Medulla oblongata (tissue), 1 donor: ENCODE measurements at regions not wholly inside any gene's neighbourhood (a gene's known extent, or its start where the extent isn't known, plus 50 kb on each side); places are given as distances from the start of the nearest gene placed in this dataset.
A peak's percentile ranks its signal among the peaks of the same experiment; 100 is the strongest.
"Not testable (repeated sequence)": the region's sequence is repeated elsewhere in the genome, so short reads cannot be mapped to it uniquely, and the experiment has no call there.

ENCODE experiments used
- DNase-seq: peaks from one replicate; pipeline ENCODE4 v3.0.0-alpha.2; 2015; ENCODE audit errors: extremely low spot score

DNA sequence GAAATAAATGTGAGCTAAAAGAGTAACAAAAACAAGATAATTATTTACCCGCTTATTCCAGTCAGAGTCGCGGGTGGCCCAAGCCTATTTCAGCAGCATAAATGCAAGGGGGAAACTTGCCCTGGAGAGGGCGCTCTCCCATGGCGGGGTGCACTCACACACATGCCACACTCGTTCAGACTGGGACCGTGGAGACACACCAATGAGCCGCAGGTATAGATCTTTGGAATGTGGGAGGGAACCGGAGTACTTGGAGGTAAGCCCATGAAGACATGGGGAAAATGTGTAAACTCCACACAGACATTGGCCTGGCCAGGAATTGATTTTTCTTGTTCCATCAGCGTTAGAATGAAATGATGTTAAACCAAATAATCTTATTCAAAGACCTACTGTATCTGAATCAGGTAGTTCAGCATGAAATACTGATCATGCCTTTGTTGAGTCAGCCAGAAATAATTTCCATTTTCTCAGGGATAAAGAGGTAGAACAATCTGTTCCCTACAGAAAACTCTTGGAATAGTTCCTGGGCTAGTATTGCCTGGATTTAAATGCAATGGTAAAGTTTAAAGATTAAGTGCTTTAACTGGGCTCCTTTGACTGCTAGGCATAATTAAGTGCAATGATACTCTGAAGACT, 191.5 kb downstream of the MCHR2 start:
- DNase-seq: no peak

DNA sequence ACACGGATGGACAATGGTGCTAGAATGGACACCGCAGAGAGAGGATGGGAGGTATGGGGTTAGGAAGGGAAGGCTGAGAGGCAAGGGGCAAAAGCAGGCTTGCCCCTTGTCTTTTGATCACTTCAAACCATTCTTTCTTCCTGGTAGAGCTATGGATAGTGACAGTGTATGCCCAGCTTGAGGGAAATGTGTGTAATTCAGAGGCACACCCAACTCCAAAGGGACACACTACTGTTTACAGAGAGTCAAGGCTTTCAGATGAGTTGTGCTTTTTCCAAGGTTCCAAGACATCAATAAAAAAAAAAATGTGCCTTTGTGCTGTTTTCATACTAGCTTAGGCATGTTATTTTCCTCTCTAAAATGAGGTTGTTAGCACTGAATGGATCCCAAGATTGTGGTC, 185.0 kb downstream of the MCHR2 start:
- no peak for DNase-seq

DNA sequence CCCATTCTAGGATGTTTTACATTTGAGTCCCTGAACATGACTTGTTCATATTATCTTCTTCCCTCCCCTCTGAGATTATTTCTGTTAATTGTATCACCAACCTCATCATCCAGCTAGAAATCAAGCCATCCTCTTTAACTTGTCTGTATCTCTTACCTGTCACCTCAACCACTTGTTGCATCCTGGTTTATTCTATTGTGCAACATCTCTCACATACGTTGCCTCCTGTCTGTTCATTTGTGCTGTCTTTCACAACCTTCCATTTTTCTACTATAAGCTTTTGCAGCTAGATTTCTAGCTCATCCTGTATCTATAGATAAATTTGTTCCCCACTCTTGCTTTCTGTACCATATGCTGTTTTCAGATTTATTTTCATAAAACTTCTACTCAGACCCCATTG, 183.7 kb downstream of the MCHR2 start:
- DNase-seq: no peak

DNA sequence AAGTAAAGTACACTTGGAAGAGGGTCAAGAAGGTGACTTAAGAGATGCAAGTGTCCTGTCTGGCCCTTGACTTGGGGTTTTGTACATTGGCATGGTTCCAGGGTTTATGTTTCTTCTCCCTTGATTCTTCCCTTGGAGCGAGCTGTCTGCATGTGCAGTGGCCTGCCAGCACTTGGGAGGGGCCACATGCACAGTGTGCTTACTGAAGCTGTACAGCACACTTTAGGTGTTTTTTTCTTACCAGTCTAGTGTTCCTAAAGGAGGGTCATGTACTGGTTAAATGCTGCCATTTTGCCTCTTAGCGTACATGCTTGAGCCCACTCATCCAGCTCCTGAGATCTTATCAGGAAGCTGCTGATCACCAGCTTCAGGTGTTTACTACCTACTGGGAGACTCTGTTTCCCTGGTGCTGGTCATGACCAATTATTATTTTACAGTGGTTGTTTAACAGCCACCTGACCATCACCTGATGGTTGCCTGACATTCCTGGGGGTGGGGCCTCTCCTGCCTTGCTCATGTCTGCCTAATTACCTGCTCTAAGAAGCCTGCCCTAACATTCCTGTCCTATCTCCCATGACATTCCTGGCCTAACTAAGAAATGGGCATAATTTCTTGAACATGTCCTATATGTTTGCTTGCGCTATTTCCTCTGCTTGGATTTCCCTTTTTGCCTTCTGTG, 182.9 kb downstream of the MCHR2 start:
- DNase-seq: no peak

DNA sequence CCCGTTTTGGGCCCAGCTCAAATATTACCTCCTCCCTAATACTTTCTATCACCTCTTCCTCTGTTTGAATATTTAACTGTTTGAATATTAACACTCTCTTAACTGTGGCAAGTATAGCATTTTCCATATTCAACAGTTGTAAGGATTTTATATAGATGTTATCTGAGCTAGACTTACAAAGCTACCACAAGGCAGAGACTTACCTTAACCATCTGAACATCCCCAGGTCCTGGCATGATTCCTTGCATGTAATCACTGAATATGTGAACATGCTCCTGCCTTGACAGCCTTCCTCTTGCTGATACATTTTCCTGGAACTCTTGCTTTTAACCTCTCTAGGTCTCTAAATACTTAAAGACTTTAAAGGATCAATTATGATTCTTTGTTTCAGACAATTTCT, 182.4 kb downstream of the MCHR2 start:
- no peak for DNase-seq

DNA sequence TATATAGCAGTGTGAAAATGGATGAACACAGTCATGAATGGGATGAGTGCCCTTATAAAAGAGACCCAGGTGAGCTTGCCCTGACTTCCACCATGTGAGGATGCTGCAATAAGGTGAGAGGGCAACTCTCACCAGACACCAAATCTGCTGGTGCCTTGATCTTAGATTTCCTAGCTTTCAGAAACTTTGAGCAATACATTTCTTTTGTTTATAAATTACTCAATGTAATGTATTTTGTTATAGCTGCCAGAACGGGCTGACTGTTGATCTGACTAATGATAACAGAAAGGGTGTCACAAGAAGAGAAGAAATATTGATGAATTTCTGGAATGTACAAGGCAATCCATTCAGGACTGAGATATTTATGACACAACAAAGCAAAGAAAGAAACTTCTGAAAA, 180.5 kb downstream of the MCHR2 start:
- DNase-seq: no peak

DNA sequence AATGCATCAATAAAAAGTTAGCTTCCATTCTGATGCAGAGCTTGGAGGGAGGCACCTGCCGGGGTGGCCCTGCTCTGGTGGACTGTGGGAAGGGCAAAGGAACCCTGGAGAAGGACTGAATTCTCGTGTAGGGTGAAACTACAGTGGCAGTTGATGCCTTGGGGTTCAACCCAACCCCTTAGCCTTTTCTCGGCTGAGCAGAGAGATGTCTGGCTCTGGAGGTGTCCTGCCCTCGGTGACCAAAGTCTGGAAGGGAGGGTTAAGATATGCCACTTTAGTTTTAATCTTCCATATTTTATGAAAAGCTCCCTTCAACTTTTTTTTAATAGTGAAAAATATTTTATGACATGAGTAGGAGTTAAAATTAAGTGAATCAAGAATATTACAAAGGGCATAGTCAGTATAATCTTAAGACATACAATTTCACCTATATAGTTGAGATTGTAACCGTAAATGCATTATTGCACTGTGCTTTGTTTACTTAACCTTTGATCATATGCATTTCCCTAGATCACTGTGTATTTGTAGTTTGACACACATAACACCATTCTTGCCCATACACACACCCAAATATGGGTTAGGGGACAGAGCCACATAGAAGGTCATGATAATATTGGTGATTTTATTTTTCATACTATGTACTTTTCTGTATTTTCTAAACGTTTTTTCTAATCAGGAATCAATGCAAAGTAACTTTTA, 179.6 kb downstream of the MCHR2 start:
- no peak for DNase-seq

DNA sequence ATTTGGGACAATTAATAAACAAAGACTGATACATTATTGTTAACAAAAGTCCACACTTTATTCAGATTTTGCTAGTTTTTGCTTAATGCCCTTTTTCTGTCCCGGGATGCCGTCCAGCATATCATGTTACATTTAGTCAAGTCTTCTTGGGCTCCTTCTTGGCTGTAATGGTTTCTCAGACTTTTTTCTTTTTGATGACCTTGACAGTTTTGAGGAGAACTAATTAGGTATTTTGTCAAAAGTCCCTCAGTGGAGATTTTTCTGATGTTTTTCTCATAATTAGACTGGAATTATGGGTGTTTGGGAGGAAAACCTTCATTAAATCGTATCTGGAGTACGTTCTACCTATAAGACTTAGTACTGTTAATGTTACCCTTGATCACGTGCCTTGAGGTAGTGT, 177.2 kb downstream of the MCHR2 start:
- no peak for DNase-seq

DNA sequence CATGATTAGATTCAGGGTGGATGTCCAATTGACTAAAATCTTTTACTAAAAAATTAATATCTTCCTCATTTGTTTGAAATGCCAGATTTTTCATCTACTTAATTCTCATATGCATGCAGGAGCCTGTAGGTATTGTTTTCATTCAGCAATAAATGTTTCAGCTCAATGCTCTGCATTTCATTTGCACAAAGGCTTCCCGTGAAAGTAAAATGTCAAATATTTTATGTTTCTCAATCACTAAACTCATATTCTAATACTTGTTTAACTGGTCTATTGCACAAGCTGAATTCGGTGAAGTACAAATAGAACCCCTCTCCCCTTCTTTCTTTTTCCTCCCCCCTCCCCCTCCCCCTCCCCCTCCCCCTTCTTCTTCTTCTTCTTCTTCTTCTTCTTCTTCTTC, 175.9 kb downstream of the MCHR2 start:
- no peak for DNase-seq

DNA sequence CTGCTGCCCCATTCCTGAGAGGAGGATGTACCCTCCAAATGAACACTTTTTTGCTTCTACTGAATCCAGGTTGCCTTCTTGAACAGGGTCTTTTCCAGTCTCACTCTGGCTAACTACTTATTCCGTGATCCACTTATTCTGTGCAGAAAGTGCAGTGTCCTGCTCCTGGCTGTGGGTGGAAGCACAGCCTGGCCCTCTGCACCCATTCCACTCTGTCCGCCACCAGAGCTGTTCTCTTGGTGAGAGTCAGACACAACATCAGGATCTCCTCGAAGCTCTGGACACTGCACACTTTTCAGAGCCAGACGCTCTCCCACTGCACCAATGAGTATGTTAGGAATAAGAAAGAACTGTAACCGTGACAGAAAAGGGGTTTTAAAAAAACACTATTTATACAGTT, 174.2 kb downstream of the MCHR2 start:
- no peak for DNase-seq

DNA sequence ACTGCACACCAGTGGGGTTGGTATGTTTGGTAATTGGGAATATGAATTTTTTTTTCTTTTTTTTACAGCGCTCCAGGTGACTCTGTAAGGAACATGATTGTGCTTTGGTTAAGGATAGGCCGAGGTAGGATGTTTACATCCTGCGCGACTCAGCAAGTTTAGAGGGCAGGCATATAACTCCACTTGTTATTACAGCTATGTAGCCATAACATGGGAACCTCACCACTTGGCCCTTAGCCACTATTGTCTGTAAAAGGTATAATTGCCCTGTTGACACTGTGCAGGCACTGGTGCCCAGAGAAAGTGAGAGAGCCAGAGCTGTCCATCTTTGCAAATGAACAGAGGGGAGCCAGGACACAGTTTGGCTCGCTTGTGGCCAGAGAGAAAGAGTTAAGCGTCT, 172.9 kb downstream of the MCHR2 start:
- DNase-seq: no peak

DNA sequence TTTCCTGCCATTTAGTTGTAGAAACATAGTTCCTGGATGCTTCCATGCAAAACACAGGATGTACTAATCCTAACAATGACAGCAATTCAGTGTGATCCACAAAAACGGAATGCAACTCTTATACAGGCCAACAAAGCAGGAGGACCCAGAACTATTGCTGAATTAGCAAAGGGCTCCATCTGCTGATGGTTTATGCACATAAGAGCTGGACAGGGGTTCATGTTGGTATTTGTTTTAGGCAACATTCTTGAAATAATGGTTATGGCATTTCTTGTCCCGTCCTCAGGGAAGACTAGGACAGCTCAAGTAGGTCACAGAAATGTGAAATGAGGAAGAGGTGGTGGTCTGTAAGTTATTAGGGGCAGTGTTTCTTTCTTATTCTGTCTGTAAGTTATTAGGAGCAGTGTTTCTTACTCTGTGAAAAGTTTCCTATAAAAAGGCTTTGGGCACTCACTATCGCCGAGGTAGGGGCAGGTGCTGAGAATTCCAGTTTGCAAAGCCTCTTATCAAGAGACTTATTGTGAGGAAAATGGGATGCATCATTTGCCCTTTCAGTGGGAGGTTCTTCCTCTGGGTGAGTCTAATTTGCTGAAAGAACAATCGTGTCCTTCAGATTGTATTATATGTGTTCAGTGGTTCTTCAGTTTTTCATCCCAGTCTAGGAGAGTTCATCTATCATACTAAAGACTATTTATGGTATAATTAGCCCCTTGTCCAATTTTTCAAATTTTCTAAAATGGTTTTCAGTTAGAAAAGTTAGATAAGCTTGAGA, 171.1 kb downstream of the MCHR2 start:
- DNase-seq: peak; percentile 73

DNA sequence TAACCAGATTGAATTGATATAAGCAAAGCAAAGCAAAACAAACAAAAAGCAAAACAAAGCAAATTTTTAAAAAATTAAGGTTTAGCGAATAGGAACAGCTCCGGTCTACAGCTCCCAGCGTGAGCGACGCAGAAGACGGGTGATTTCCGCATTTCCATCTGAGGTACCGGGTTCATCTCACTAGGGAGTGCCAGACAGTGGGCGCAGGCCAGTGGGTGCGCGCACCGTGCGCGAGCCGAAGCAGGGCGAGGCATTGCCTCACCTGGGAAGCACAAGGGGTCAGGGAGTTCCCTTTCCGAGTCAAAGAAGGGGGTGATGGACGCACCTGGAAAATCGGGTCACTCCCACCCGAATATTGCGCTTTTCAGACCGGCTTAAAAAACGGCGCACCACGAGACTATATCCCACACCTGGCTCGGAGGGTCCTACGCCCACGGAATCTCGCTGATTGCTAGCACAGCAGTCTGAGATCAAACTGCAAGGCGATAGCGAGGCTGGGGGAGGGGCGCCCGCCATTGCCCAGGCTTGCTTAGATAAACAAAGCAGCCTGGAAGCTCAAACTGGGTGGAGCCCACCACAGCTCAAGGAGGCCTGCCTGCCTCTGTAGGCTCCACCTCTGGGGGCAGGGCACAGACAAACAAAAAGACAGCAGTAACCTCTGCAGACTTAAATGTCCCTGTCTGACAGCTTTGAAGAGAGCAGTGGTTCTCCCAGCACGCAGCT, 170.3 kb downstream of the MCHR2 start:
- DNase-seq: not testable (repeated sequence)

DNA sequence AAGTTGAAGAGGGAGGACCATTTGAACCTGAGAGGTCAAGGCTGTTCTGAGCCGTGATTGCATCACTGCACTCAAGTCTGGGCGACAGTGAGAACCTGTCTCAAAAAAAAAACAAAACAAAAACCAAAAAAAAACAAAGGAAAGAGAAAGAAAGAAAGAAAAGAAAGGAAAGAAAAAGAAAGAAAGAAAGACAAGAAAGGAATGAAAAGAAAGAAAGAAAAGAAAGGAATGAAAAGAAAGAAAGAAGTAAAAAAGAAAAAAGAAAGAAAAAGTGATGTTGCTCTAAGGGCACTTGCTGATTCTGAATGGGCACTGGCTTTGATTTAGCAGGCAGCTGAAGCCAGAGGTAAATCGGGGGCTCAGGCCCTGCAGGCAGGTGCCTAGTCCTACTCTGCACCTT, 161.0 kb downstream of the MCHR2 start:
- DNase-seq: no peak

DNA sequence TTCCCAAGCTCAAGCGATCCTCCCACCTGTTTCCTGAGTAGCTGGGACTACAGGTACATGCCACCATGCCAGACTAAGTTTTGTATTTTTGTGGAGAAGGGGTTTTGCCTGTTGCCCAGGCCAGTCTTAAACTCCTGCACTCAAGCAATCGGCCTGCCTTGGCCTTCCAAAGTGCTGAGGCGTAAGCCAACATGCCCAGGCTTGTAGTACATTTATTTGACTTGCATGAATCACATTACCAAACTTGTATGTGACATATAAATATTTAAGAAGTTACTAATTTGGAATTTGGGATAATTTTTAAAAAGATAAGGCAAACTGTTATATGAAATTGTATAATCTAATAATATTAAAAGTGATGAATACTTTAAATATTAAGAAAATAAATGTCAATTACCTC, 157.6 kb downstream of the MCHR2 start:
- no peak for DNase-seq

DNA sequence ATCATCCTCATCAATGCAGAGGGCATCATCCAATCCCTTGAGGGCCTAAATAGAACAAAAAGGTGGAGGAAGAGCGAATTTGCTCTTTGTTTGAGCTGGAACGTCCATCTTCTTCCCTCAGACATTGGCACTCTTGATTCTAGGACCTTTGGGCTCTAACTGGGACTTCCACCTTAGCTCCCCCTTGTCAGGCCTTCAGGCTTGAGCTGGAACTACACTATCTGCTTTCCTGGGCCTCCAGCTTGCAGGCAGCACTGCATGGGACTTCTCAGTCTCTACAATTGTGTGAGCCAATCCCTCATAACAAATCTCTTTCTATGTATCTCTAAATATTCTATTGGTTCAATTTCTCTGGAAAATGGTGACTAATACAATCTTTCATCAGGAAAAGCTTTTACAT, 155.4 kb downstream of the MCHR2 start:
- DNase-seq: no peak

DNA sequence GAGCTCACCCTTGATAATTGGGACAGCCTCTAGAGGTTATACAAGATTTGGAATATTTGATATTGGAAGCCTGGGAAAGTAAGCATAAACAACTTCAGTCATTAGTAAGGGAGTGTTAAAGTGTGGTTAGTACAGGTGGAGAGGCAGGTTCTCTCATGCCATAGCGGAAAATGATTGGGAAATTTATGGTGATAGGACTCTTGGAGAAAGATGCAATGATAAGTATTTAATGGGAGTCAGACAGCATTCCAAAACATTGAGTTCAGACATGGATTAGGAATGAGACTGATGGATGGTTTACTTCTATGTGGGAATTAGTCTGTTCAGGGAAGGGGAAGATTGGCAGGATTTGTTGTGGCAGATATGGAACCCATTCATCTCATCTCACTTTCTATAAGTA, 152.7 kb downstream of the MCHR2 start:
- DNase-seq: no peak

DNA sequence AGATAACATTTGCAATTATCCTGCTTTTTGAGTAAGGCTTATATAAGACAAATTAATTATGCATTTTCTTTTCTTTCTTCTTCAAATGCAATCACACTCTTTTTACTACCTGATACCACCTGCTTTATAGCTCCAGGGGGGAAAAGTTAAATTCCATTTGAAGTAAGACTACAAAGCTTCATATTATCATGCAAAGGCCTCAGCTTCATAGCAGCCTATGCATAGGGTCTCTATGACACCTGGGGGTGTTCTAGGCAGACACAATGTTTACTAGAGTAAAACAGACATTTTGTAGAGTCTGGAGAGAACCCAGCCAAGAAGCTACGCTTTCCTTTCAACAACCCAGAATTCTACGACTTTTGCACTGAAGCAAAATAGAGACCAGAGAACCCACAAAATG, 148.0 kb downstream of the MCHR2 start:
- no peak for DNase-seq

DNA sequence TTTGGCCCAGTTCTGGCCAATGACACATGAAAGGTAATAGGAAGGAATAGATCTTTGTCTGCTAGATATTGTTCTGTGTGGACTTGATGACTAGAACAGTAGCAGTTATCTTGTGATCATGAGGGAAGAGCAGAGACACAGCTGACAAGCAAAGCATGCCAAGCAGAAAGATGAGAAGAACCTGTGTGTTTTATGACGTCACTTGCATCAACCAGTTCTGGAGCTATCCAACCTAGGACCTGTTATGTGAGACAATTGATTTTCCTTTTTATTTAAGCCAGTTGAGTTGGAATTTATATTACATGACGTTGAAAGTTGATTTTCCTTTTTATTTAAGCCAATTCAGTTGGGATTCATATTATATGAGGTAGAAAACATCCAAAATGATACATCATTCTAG, 143.2 kb downstream of the MCHR2 start:
- DNase-seq: no peak

DNA sequence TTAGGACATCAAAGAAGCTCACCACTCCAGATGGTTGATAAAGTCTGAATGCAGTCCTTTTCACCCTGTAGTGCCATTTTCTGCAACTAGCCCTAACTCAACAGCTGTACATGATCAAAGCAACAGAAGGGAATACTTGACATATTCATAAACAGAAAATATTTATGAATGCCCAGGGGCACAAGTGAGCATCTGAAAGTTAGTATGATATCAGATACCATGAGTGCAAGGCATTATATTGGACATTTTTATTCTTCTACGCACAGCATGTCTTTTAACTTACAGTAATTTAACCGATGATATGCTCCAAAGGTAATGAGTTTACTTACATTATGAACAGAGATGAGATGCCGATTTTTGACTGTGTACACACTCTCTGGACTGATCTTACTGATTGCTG, 142.0 kb downstream of the MCHR2 start:
- no peak for DNase-seq

DNA sequence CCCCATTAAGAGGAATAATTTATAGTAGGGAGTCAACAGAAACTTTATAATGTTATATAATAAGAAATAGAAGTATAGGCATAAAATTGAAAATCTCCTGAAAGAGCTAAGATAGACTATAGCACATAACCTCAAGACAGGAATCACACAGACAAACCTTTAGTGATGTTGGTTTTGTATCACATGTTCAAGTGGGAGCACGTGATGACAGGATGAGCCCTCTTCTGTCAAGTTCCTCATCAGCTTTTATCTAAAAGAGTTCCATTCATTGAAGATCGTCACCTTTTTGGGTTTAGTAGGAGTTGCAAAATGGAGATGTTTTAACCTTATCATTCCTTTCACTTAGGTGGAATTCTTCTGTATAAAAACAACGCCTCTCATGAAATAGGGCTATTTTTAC, 127.0 kb downstream of the MCHR2 start:
- DNase-seq: no peak
